ENCODE measurements at regions not wholly inside any gene's neighbourhood (a gene's known extent, or its start where the extent isn't known, plus 50 kb on each side); places are given as distances from the start of the nearest gene placed in this dataset.

- TF ChIP-seq POLR2AphosphoS5 (IDR thresholded peaks at IDR 0.05) (no peak), CTCF (IDR thresholded peaks at IDR 0.05) (no peak), POLR2A (IDR thresholded peaks at IDR 0.05) (no peak), EP300 (IDR thresholded peaks at IDR 0.05) (no peak)
- ATAC-seq: no peak
- Histone ChIP-seq H3K4me3 (no peak overlapping the region), H3K36me3 (no peaks in the 10 kb centered on the region), H3K9me3 (no peaks in the 10 kb centered on the region), H3K27me3 (no peaks in the 10 kb centered on the region), H3K4me1 (no peaks in the 10 kb centered on the region), H3K27ac (no peak overlapping the region)
- WGBS, 2 donors (ENCODE audit: low coverage in 1 of 2): 67 to 69% methylated on average over 3 of the region's 3 CpGs
These were observed 246.1 kb upstream of the GYPC start for GRCh38 chr2:126409850-126410249.

- WGBS, 2 donors (ENCODE audit: low coverage in 1 of 2): 72 to 74% methylated on average over 2 to 4 of the region's 4 CpGs
- H3K36me3 ChIP-seq: no peaks in the 10 kb centered on the region
- TF ChIP-seq EP300 (IDR thresholded peaks at IDR 0.05) (no peak), POLR2A (IDR thresholded peaks at IDR 0.05) (no peak), POLR2AphosphoS5 (IDR thresholded peaks at IDR 0.05) (no peak), CTCF (IDR thresholded peaks at IDR 0.05) (no peak)
These were observed 242.9 kb upstream of the GYPC start for GRCh38 chr2:126413079-126413478.

GRCh38 chr2:126419403-126419802 lies 236.6 kb upstream of the GYPC start:
- Histone ChIP-seq H3K9me3 (peaks cover 0 to 35% (median 0%) of the 10 kb centered on the region in 3 donors), H3K27me3 (no peaks in the 10 kb centered on the region), H3K27ac (no peak overlapping the region), H3K4me3 (no peak overlapping the region), H3K36me3 (no peaks in the 10 kb centered on the region), H3K4me1 (no peaks in the 10 kb centered on the region)
- no peak for ATAC-seq
- TF ChIP-seq EP300 (IDR thresholded peaks at IDR 0.05): no peak
- TF ChIP-seq CTCF (IDR thresholded peaks at IDR 0.05): no peak
- TF ChIP-seq POLR2A (IDR thresholded peaks at IDR 0.05): no peak
- TF ChIP-seq POLR2AphosphoS5 (IDR thresholded peaks at IDR 0.05): no peak

More at GRCh38 chr2:126413079-126413478, 242.9 kb upstream of the GYPC start:
- H3K4me3 ChIP-seq: no peak overlapping the region
- H3K9me3 ChIP-seq: peaks cover 0 to 7% (median 0%) of the 10 kb centered on the region in 3 donors
- no peak overlapping the region for H3K27ac ChIP-seq
- no peaks in the 10 kb centered on the region for H3K27me3 ChIP-seq
- H3K4me1 ChIP-seq: no peaks in the 10 kb centered on the region
- ATAC-seq: no peak

GRCh38 chr2:126425943-126426342 lies 230.0 kb upstream of the GYPC start:
- ATAC-seq: no peak
- H3K9me3 ChIP-seq: peaks cover 0 to 3% (median 0%) of the 10 kb centered on the region in 3 donors
- no peaks in the 10 kb centered on the region for H3K36me3 ChIP-seq
- TF ChIP-seq EP300 (IDR thresholded peaks at IDR 0.05) (no peak), POLR2A (IDR thresholded peaks at IDR 0.05) (no peak), CTCF (IDR thresholded peaks at IDR 0.05) (no peak), POLR2AphosphoS5 (IDR thresholded peaks at IDR 0.05) (no peak)
- WGBS, 2 donors (ENCODE audit: low coverage in 1 of 2): 63 to 73% methylated on average over 1 of the region's 1 CpG
- no peaks in the 10 kb centered on the region for H3K4me1 ChIP-seq
- H3K27me3 ChIP-seq: no peaks in the 10 kb centered on the region
- H3K4me3 ChIP-seq: no peak overlapping the region
- H3K27ac ChIP-seq: no peak overlapping the region

GRCh38 chr2:126429103-126429502 lies 226.9 kb upstream of the GYPC start:
- Histone ChIP-seq H3K4me1 (no peaks in the 10 kb centered on the region), H3K27ac (no peak overlapping the region), H3K27me3 (no peaks in the 10 kb centered on the region), H3K9me3 (no peaks in the 10 kb centered on the region), H3K36me3 (no peaks in the 10 kb centered on the region), H3K4me3 (no peak overlapping the region)
- no peak for ATAC-seq
- TF ChIP-seq POLR2A (IDR thresholded peaks at IDR 0.05) (no peak), POLR2AphosphoS5 (IDR thresholded peaks at IDR 0.05) (no peak), CTCF (IDR thresholded peaks at IDR 0.05) (no peak), EP300 (IDR thresholded peaks at IDR 0.05) (no peak)
